HG03432 (cell line): ENCODE measurements at regions not wholly inside any gene's neighbourhood (a gene's known extent, or its start where the extent isn't known, plus 50 kb on each side); places are given as distances from the start of the nearest gene placed in this dataset.
"Not testable (repeated sequence)": the region's sequence is repeated elsewhere in the genome, so short reads cannot be mapped to it uniquely, and the experiment has no call there.

ENCODE experiments used
- ATAC-seq: cut with Tn5 transposase; IDR thresholded peaks from one replicate; pipeline ENCODE4 v1.9.1; 2021; ENCODE audit warnings: mild to moderate bottlenecking, moderate library complexity; ENCODE audit not compliant: unreplicated experiment

- ATAC-seq = not testable (repeated sequence)
These were observed 919.2 kb upstream of the ARRDC3 start for GRCh38 chr5:92302356-92302755.

GRCh38 chr5:92283521-92283920, 900.4 kb upstream of the ARRDC3 start:
- no peak for ATAC-seq

- ATAC-seq = not testable (repeated sequence)
These were observed 888.6 kb upstream of the ARRDC3 start for GRCh38 chr5:92271750-92272149.

- no peak for ATAC-seq
These were observed 885.2 kb upstream of the ARRDC3 start for GRCh38 chr5:92268343-92268742.

- no peak for ATAC-seq
These were observed 884.7 kb upstream of the ARRDC3 start for GRCh38 chr5:92267830-92268229.

- ATAC-seq = no peak
These were observed 882.7 kb upstream of the ARRDC3 start for GRCh38 chr5:92265804-92266203.

GRCh38 chr5:92255605-92256004, 872.5 kb upstream of the ARRDC3 start:
- ATAC-seq = not testable (repeated sequence)

GRCh38 chr5:92248518-92248917, 865.4 kb upstream of the ARRDC3 start:
- no peak for ATAC-seq

GRCh38 chr5:92242170-92242569, 859.1 kb upstream of the ARRDC3 start:
- no peak for ATAC-seq

GRCh38 chr5:92237896-92238295, 854.8 kb upstream of the ARRDC3 start:
- no peak for ATAC-seq

GRCh38 chr5:92222449-92222848, 839.3 kb upstream of the ARRDC3 start:
- no peak for ATAC-seq

- not testable (repeated sequence) for ATAC-seq
These were observed 833.7 kb upstream of the ARRDC3 start for GRCh38 chr5:92216852-92217251.

GRCh38 chr5:92215116-92215515, 832.0 kb upstream of the ARRDC3 start:
- ATAC-seq = no peak

- no peak for ATAC-seq
These were observed 825.1 kb upstream of the ARRDC3 start for GRCh38 chr5:92208265-92208664.

- ATAC-seq = no peak
These were observed 824.0 kb upstream of the ARRDC3 start for GRCh38 chr5:92207151-92207550.

- no peak for ATAC-seq
These were observed 823.6 kb upstream of the ARRDC3 start for GRCh38 chr5:92206681-92207080.

- not testable (repeated sequence) for ATAC-seq
These were observed 815.9 kb upstream of the ARRDC3 start for GRCh38 chr5:92199035-92199434.

- no peak for ATAC-seq
These were observed 798.5 kb upstream of the ARRDC3 start for GRCh38 chr5:92181656-92182055.

GRCh38 chr5:92180391-92180790, 797.3 kb upstream of the ARRDC3 start:
- no peak for ATAC-seq

GRCh38 chr5:92179651-92180050, 796.5 kb upstream of the ARRDC3 start:
- no peak for ATAC-seq

- no peak for ATAC-seq
These were observed 794.9 kb upstream of the ARRDC3 start for GRCh38 chr5:92177926-92178487.

- ATAC-seq = no peak
These were observed 780.8 kb upstream of the ARRDC3 start for GRCh38 chr5:92163906-92164305.

- no peak for ATAC-seq
These were observed 764.7 kb upstream of the ARRDC3 start for GRCh38 chr5:92147798-92148197.
